ENCODE measurements at regions not wholly inside any gene's neighbourhood (a gene's known extent, or its start where the extent isn't known, plus 50 kb on each side); places are given as distances from the start of the nearest gene placed in this dataset.

DNA sequence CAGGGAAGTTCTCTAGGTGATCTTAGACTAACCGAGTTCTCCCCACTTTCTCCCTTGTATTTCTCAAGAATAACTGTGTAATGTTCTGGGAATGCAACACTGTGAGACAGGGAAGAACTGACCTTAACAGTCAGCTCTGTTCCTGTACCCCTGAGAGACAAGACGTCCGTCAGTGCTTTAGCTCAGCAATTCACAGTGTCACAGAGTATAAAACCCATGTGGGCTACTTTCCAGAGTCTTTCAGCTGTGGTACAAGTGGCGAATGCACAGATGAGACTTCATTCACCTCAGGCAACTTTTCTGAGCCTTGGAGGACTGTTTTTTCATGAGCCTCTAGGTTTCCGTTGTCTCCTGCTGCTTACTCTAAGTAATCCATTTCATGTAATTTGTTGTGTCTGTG, 458.8 kb downstream of the SPATA31D1 start:
- H3K36me3 Mint-ChIP-seq: no peaks in the 10 kb centered on the region
- no peaks in the 10 kb centered on the region for H3K27me3 Mint-ChIP-seq
- no peak overlapping the region for H3K4me3 Mint-ChIP-seq
- no peak overlapping the region for H3K27ac Mint-ChIP-seq
- H3K4me1 Mint-ChIP-seq: no peaks in the 10 kb centered on the region
- peaks cover 5% of the 10 kb centered on the region for H3K9me3 Mint-ChIP-seq
- DNase-seq: no peak
- CTCF ChIA-PET: no interaction called here

DNA sequence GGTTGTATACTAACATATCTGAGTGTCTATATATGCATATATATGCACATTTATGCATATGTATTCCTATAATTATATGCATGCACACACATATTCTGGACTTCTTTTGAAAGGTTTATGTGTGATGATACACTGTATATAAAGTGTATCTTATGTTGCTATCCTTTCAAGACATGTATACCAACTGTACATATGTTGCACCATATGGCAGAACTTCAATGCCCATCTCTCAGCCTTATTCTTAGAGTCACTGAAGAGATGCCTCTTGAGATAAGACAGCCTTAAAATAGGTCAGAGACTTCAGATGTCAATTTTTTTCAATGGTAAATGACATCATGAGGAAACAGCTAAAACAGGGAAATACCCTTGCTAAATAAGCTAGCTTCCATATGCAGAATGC, 461.4 kb downstream of the SPATA31D1 start:
- CTCF ChIA-PET: no interaction called here
- H3K36me3 Mint-ChIP-seq: no peaks in the 10 kb centered on the region
- peaks cover 8% of the 10 kb centered on the region for H3K9me3 Mint-ChIP-seq
- no peak overlapping the region for H3K27ac Mint-ChIP-seq
- H3K4me1 Mint-ChIP-seq: no peaks in the 10 kb centered on the region
- no peak for DNase-seq
- no peaks in the 10 kb centered on the region for H3K27me3 Mint-ChIP-seq
- H3K4me3 Mint-ChIP-seq: no peak overlapping the region

- no peak for DNase-seq
- CTCF ChIA-PET: no interaction called here
These were observed 466.1 kb downstream of the SPATA31D1 start for GRCh38 chr9:82454509-82455190.

GRCh38 chr9:82456642-82457041, 468.1 kb downstream of the SPATA31D1 start:
- H3K36me3 Mint-ChIP-seq: no peaks in the 10 kb centered on the region
- peaks cover 4% of the 10 kb centered on the region for H3K9me3 Mint-ChIP-seq
- H3K27me3 Mint-ChIP-seq: no peaks in the 10 kb centered on the region
- CTCF ChIA-PET: no interaction called here
- no peak overlapping the region for H3K4me3 Mint-ChIP-seq
- DNase-seq: no peak
- H3K27ac Mint-ChIP-seq: no peak overlapping the region
- no peaks in the 10 kb centered on the region for H3K4me1 Mint-ChIP-seq

More at GRCh38 chr9:82454509-82455190, 466.1 kb downstream of the SPATA31D1 start:
- Mint-ChIP-seq H3K27ac (no peak overlapping the region), H3K4me1 (no peaks in the 10 kb centered on the region), H3K4me3 (no peak overlapping the region), H3K9me3 (peaks cover 4% of the 10 kb centered on the region), H3K36me3 (no peaks in the 10 kb centered on the region), H3K27me3 (no peaks in the 10 kb centered on the region)

- peaks cover 3% of the 10 kb centered on the region for H3K9me3 Mint-ChIP-seq
- CTCF ChIA-PET: no interaction called here
- no peak overlapping the region for H3K27ac Mint-ChIP-seq
- no peak overlapping the region for H3K4me3 Mint-ChIP-seq
- H3K27me3 Mint-ChIP-seq: no peaks in the 10 kb centered on the region
- H3K4me1 Mint-ChIP-seq: no peaks in the 10 kb centered on the region
- H3K36me3 Mint-ChIP-seq: no peaks in the 10 kb centered on the region
- no peak for DNase-seq
These were observed 468.7 kb downstream of the SPATA31D1 start for GRCh38 chr9:82457298-82457697.

DNA sequence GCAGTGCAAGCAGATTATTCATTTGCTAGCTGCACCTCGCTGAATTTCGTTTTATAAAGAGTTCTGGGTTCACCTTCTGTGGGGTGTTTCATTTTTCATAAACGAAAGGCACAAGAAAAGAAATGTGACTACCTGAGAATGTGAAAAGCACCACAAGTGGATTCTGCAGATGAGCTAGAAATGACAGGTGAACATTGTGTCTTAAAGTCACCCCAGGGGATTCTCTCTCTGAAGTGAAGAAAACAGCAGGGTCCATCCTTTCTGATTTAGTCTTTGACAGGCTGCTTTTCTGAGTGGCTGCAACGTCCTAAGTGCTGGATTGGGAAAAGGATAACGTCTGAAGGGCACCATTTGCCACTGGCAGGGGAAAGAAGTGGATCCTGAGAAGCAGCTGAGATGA, 469.3 kb downstream of the SPATA31D1 start:
- no peak for DNase-seq
- CTCF ChIA-PET: no interaction called here
- Mint-ChIP-seq H3K4me1 (no peaks in the 10 kb centered on the region), H3K27ac (no peak overlapping the region), H3K9me3 (no peaks in the 10 kb centered on the region), H3K36me3 (no peaks in the 10 kb centered on the region), H3K4me3 (no peak overlapping the region), H3K27me3 (no peaks in the 10 kb centered on the region)

DNA sequence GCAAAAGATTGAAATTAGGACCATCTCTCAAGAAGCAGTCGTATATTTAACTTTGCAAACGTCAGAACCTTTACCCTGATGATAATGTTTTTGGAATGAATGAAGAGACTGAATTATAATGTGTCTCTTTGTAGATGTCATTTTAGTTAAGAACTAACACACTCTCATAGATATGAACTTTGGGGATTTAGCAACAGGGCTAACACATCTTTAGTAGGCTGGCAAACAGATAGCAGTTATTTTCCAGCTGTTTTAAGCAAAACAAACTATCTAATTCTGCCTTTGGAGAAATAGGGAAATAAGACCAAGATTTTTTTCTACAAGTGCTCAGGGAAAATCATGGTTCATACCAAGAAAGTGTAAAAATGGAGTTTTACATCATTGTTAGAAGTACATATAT, 469.7 kb downstream of the SPATA31D1 start:
- Mint-ChIP-seq H3K4me1 (no peaks in the 10 kb centered on the region), H3K4me3 (no peak overlapping the region), H3K27ac (no peak overlapping the region), H3K27me3 (no peaks in the 10 kb centered on the region), H3K9me3 (no peaks in the 10 kb centered on the region), H3K36me3 (no peaks in the 10 kb centered on the region)
- CTCF ChIA-PET: no interaction called here
- DNase-seq: no peak

DNA sequence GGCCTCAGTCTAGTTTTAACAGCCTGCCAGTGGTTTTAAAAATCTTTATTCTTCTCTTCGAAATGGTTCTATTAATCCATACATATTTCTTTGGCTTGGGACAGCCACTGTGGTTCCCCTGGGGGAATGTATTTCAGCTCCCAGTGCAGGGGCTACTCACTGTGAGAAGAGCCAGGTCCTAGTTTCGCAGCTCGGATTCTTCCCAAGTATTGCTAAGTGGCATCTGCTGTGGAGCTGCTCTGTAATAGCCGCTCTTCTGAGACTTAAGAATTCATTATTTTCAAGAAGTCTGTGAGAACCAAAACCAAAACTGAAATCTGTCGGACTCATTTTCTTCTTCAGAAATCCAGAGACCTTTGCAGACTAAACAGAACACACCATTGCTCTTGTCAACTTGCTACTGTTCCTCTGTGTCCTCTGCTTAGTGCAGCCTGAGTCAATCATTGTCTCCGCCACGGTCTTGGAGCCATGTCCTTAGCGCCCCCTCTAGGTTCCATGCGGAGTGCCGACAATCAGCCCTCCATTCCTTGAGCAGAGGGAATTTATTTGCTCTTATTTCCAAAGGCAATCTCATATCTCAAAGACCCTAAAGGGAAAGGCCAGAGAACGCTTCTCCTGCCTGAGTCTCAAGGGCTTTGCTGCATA, 478.2 kb downstream of the SPATA31D1 start:
- H3K27me3 Mint-ChIP-seq: no peaks in the 10 kb centered on the region
- no peak overlapping the region for H3K27ac Mint-ChIP-seq
- no peaks in the 10 kb centered on the region for H3K36me3 Mint-ChIP-seq
- H3K4me3 Mint-ChIP-seq: no peak overlapping the region
- CTCF ChIA-PET: no interaction called here
- H3K9me3 Mint-ChIP-seq: peaks cover 2% of the 10 kb centered on the region
- H3K4me1 Mint-ChIP-seq: no peaks in the 10 kb centered on the region
- no peak for DNase-seq

DNA sequence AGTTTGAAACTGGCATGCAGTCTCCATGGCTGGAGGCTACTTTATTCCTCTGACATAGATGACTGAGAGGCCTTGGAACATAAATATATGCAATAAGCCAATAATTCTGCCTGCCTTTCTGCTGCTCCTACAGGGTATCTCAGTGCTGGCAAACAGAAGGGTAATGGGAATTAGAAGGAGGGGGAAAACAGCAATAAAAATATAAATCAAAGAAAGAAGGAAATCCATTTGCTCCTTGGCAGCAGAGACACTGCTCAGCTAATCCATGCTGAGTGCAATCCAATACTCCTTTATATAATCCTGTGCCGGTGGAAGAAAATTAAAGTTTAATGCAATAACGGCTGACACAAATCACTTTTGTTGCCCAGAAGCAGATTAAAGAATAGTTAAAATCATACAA, 478.9 kb downstream of the SPATA31D1 start:
- no peaks in the 10 kb centered on the region for H3K36me3 Mint-ChIP-seq
- CTCF ChIA-PET: no interaction called here

GRCh38 chr9:82474235-82474634, 485.7 kb downstream of the SPATA31D1 start:
- H3K4me1 Mint-ChIP-seq: no peaks in the 10 kb centered on the region
- no peaks in the 10 kb centered on the region for H3K36me3 Mint-ChIP-seq
- H3K4me3 Mint-ChIP-seq: no peak overlapping the region
- H3K27ac Mint-ChIP-seq: no peak overlapping the region
- no peak for DNase-seq
- no peaks in the 10 kb centered on the region for H3K27me3 Mint-ChIP-seq
- CTCF ChIA-PET: no interaction called here
- no peaks in the 10 kb centered on the region for H3K9me3 Mint-ChIP-seq

More for the DNA sequence above, 478.9 kb downstream of the SPATA31D1 start:
- Mint-ChIP-seq H3K4me3 (no peak overlapping the region), H3K4me1 (no peaks in the 10 kb centered on the region), H3K27me3 (no peaks in the 10 kb centered on the region), H3K9me3 (peaks cover 2% of the 10 kb centered on the region), H3K27ac (no peak overlapping the region)
- DNase-seq: no peak

- no peak overlapping the region for H3K4me3 Mint-ChIP-seq
- DNase-seq: no peak
These were observed 487.2 kb downstream of the SPATA31D1 start for GRCh38 chr9:82475584-82476301.

GRCh38 chr9:82480921-82481320, 492.3 kb downstream of the SPATA31D1 start:
- no peak for DNase-seq
- H3K4me3 Mint-ChIP-seq: no peak overlapping the region
- CTCF ChIA-PET: no interaction called here
- no peaks in the 10 kb centered on the region for H3K4me1 Mint-ChIP-seq
- no peaks in the 10 kb centered on the region for H3K9me3 Mint-ChIP-seq
- no peaks in the 10 kb centered on the region for H3K36me3 Mint-ChIP-seq
- H3K27ac Mint-ChIP-seq: no peak overlapping the region
- H3K27me3 Mint-ChIP-seq: no peaks in the 10 kb centered on the region

More at GRCh38 chr9:82475584-82476301, 487.2 kb downstream of the SPATA31D1 start:
- Mint-ChIP-seq H3K27me3 (no peaks in the 10 kb centered on the region), H3K27ac (no peak overlapping the region), H3K4me1 (no peaks in the 10 kb centered on the region), H3K36me3 (no peaks in the 10 kb centered on the region), H3K9me3 (no peaks in the 10 kb centered on the region)
- CTCF ChIA-PET: no interaction called here

DNA sequence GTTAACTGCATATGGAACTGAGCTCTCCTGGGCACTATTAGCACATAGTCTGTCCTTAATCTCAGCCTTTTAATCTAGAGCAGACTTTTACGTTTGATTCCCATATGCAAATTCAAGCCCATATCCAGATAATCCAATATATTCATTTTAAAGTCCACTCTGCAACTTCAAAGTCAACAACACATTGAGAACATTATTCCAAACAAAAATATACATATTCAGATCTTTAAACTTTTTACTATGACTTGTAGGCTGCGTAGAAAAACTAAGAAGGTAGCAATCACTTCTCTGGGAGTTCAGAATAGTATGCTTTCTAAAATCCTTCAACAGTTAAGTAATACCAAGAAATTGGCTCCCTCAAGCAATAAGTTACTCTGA, 499.4 kb downstream of the SPATA31D1 start:
- H3K9me3 Mint-ChIP-seq: no peaks in the 10 kb centered on the region
- H3K27me3 Mint-ChIP-seq: no peaks in the 10 kb centered on the region
- no peaks in the 10 kb centered on the region for H3K36me3 Mint-ChIP-seq
- no peak for DNase-seq
- H3K4me3 Mint-ChIP-seq: no peak overlapping the region
- CTCF ChIA-PET: no interaction called here
- no peaks in the 10 kb centered on the region for H3K4me1 Mint-ChIP-seq
- H3K27ac Mint-ChIP-seq: no peak overlapping the region

DNA sequence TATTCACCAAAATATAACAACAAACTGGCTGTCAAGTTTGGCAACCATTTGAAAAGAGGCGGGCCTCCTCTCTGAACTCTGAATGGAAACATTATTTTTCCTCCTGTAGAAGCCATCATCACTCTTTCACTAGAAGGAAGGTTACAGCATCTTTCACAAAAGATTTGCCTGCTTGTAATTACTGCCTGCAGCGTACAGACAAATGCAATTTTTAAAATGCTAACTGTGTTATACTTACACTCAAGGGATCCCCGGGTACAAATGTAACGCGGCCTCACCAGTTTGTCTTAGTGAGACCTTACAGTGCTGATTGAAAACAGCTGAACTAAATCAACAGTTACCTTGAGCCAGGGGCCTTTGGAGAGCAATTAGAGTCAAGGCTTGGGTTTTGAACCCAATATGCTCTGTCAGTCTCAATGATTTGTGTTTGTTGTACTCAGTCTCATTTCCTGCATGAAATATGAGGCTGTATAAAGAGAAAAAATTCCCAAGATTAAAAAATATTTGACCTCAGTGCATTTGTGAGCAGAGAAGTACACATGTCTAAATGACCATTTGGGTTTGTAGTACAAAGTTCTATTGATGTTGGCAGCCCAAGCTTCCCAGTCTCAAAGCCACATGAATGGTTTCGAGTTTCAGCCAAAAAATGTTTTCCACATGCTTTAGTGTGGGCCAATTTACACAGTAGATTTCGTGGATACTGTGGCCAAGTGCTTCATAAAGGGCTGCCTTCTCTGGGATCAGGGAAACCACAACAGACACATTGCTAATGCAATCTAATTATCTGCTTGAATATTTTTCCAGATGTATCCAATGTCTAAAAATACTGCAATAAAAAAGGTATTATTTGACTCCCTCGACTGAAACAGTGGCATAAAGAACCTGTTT, 500.0 kb downstream of the SPATA31D1 start:
- DNase-seq: no peak
- Mint-ChIP-seq H3K4me3 (no peak overlapping the region), H3K9me3 (no peaks in the 10 kb centered on the region), H3K27me3 (no peaks in the 10 kb centered on the region), H3K4me1 (no peaks in the 10 kb centered on the region), H3K36me3 (no peaks in the 10 kb centered on the region), H3K27ac (no peak overlapping the region)
- CTCF ChIA-PET: no interaction called here
